Fibroblast of mammary gland (primary cell): ENCODE measurements at regions not wholly inside any gene's neighbourhood (a gene's known extent, or its start where the extent isn't known, plus 50 kb on each side); places are given as distances from the start of the nearest gene placed in this dataset.

Source experiments
- DNase-seq: peaks from one replicate; pipeline ENCODE4 v3.0.0-alpha.2; 2010; ENCODE audit warnings: low read depth
- H3K4me3 ChIP-seq: 2 replicates; pipeline ENCODE4 v1.5.1; 2011; ENCODE audit warnings: low read depth, mild to moderate bottlenecking, low read length, moderate library complexity; ENCODE audit not compliant: control insufficient read depth
- TF ChIP-seq, protein P1 (sequence below): conservative IDR thresholded peaks from 2 replicates; pipeline ENCODE4 v1.5.1; 2011; ENCODE audit warnings: low read depth, low read length, inconsistent platforms; ENCODE audit not compliant: control insufficient read depth, insufficient read depth

DNA sequence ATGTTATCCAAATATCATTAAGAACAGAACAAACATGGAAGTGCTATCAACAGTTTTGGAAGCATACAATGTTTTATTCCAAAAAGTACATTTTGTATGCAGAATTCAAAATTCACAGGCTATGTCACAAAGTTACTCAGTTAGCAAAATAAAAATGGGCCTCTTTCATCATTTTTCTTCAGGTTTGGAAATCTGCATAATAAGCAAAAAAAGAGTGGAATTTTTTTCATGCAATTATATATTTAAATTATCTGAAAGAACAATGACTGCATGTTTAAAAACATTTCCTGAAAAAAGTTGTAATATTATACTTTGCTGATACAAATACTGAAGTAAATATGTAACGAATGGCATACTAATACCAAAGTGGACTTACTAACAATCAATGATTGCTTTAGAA is 161.2 kb upstream of the MBL2 start:
- TF ChIP-seq, protein P1, sequence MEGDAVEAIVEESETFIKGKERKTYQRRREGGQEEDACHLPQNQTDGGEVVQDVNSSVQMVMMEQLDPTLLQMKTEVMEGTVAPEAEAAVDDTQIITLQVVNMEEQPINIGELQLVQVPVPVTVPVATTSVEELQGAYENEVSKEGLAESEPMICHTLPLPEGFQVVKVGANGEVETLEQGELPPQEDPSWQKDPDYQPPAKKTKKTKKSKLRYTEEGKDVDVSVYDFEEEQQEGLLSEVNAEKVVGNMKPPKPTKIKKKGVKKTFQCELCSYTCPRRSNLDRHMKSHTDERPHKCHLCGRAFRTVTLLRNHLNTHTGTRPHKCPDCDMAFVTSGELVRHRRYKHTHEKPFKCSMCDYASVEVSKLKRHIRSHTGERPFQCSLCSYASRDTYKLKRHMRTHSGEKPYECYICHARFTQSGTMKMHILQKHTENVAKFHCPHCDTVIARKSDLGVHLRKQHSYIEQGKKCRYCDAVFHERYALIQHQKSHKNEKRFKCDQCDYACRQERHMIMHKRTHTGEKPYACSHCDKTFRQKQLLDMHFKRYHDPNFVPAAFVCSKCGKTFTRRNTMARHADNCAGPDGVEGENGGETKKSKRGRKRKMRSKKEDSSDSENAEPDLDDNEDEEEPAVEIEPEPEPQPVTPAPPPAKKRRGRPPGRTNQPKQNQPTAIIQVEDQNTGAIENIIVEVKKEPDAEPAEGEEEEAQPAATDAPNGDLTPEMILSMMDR = no peak
- DNase-seq = no peak
- no peak overlapping the region for H3K4me3 ChIP-seq

DNA sequence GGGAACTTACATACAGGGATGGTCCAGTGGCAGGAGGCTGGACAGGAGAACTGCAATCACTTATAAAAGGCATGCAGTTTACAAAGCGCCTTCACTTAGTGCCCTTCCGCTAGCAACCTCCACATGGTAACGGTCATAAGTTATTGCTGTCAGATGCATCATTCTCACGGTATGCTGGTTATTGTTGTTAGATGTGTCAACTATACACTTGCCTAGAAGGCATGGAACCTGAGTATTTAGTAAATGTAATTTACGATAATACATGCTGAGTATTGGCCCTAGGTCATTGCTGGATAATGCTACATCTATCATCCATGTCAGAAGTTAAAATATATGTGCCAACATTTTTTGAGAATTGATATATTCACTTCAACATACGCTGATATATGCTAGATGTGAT is 155.1 kb upstream of the MBL2 start:
- TF ChIP-seq, protein P1 = no peak
- DNase-seq = no peak
- H3K4me3 ChIP-seq = no peak overlapping the region

DNA sequence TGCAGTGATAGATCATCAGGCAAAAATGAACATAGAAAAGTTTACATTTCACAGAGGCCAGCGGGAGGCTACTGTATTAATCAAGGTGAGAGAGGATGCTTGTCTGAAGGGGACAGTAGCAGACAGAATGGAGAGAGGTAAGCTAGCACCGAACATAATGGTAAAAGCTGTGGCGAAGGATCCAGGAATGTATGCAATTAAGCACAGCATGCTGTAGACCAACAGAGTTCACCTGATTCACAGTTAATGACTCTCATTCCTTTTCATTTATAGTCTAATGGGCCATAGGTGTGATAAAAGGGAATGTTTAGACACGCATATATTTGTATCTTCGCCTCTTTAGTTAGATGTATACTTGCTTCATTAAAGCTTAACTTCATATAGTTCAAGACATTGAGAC is 150.9 kb upstream of the MBL2 start:
- TF ChIP-seq, protein P1 = no peak
- H3K4me3 ChIP-seq = no peak overlapping the region
- DNase-seq = no peak

DNA sequence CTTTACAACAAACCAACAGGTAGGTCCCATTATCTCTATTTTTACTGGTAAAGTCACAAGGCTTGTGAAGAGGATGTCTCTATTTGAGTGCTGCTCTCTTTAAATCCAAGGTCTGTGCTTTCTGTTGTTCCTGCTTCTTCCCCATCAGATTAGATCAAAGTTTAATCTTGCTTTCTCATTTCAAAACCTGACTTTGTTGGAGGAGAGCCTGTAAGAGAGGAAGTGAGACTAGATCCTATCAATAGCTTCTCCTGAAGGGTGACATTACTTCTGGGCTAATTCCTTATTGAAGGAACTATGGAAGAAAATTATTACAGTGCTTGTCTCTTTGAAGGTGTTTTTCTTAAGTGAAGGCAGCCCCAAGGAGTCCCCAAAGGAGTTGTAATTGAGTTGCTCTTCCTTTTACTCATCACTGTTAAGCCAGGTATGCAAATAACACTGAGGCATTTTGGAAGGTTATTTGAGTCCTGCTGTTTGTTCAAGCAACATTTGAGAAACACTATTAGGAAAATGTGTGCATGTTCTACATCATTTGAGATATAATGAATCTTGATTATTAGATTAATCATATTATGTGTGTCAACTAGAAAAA is 146.2 kb upstream of the MBL2 start:
- no peak for DNase-seq

DNA sequence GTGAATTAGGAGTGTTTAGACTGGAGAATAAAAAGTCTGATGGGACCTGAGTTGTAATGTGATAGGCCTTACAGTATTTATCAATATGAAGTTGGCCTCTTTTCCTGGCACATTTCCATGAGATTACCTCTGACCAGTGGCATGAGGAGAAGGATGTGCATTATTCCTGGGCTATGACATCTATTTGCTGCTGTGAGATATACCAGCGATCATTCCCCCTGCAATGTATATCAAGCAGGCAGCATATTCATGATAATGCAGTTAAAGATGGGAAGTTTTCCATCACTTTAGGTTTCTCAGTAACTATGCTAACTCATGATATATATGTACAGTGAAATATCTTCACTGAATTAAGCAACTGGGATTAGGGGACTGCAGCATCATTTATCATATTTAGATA is 142.8 kb upstream of the MBL2 start:
- no peak overlapping the region for H3K4me3 ChIP-seq
- no peak for DNase-seq

More for the DNA sequence above, 146.2 kb upstream of the MBL2 start:
- no peak overlapping the region for H3K4me3 ChIP-seq
- TF ChIP-seq, protein P1 = no peak

DNA sequence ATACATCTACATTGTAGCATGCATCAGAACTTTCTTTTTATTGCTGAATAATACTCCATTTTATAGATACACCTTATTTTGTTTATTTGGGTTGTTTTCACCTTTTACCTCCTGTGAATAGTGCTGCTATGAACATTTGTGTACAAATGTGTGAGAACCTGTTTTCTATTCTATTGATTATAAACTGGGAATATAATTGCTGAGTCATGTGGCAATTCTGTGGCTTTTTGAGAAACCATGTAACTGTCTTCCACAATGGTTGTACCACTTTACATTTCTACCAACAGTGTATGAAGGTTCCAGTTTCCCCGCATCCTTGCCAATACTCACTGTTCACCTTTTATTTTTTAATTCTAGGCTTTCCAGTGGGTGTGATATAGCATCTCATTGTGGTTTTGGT is 138.6 kb upstream of the MBL2 start:
- H3K4me3 ChIP-seq = no peak overlapping the region
- DNase-seq = no peak
- TF ChIP-seq, protein P1 = no peak

More for the DNA sequence above, 142.8 kb upstream of the MBL2 start:
- TF ChIP-seq, protein P1 = no peak

DNA sequence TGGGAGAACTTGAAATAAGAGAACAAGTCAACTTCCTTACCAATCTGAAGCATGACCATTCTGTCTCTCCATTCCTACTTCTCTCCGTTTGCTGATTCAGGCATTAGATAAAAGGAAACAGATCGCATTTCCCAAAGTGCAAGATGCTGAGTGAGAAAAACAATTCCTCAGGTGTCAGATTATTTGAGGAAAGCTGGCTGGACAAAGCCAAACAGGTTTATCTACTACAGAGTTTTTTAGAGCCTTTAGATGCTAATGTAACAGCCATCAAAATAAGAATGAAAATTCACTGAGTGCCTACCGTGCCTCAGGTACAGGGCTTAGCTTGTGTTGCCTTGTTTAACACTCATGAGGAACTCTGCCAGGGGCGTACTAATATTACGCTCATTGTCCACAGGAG is 135.9 kb upstream of the MBL2 start:
- no peak for DNase-seq
- no peak overlapping the region for H3K4me3 ChIP-seq
- TF ChIP-seq, protein P1 = no peak
